Tibial artery (tissue), 4 donors: ENCODE measurements at regions not wholly inside any gene's neighbourhood (a gene's known extent, or its start where the extent isn't known, plus 50 kb on each side); places are given as distances from the start of the nearest gene placed in this dataset.

Experiments
- DNase-seq, 2 donors: peaks; one replicate each; pipeline ENCODE4 v3.0.0-alpha.2; 2019
- H3K27ac ChIP-seq, 2 donors: fragments of 200-600 bp; sonication (generic) in 1 of 2; 1 replicate in 1 of 2; 2 replicates in 1 of 2; pipeline ENCODE4 v1.5.1; 2018 to 2019; ENCODE audit warnings: mild to moderate bottlenecking in 1 of 2
- H3K27me3 ChIP-seq, 2 donors: fragments of 200-600 bp; sonication (generic) in 1 of 2; one replicate each; pipeline versions ENCODE4 v1.5.1 to v1.6.0; 2016 to 2019
- H3K36me3 ChIP-seq, 3 donors: fragments of 200-600 bp; sonication (generic) in 2 of 3; one replicate each; pipeline ENCODE4 v1.5.1; 2016 to 2019; ENCODE audit warnings: mild to moderate bottlenecking in 2 of 3
- H3K4me1 ChIP-seq, 4 donors: fragments of 200-600 bp; sonication (generic) in 2 of 4; 1 replicate in 3 of 4; 2 replicates in 1 of 4; pipeline ENCODE4 v1.5.1; 2016 to 2019
- H3K4me3 ChIP-seq, 2 donors: fragments of 200-600 bp; sonication (generic) in 1 of 2; 1 replicate in 1 of 2; 2 replicates in 1 of 2; pipeline ENCODE4 v1.5.1; 2018 to 2019; ENCODE audit warnings: mild to moderate bottlenecking in 2 of 2
- H3K9me3 ChIP-seq, 3 donors: fragments of 200-600 bp; sonication (generic) in 1 of 3; one replicate each; pipeline ENCODE4 v1.5.1; 2016 to 2019
- intact Hi-C: fragments of 100-400 bp; cut with DNase I; formaldehyde crosslinking; loops from one replicate; pipeline ENCODE4 v1.15.0; 2023; ENCODE audit warnings: low total_unique reads
- TF ChIP-seq, protein P1 (sequence below), 2 experiments: fragments of 200-600 bp in 1 of 2; fragments of 450-650 bp in 1 of 2; IDR thresholded peaks; one replicate each; pipeline ENCODE4 v1.5.1; 2017 to 2019; ENCODE audit warnings: antibody characterized with exemption in 2 of 2, mild to moderate bottlenecking in 1 of 2, moderate library complexity in 1 of 2

DNA sequence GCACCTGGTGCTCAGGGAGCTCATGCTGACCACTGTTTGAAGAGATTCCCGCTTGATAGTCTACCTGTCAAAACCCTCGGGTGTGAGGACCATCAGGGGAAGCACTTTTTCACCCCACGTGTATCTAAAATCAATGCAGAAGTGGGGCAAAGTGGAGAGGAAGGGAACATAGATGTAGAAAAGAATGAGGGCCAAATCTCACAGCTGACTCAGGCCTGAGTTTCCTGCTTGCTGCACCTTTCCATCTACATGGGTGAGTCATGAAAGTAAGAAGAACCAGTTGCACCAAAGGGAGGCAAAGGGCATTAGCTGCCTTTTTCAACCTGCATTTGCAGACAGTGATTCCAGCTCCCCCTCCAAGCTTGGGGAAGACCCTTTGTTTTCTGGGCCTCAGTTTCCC is 100.2 kb upstream of the MYCN start:
- no peak for DNase-seq
- no peak overlapping the region for H3K27ac ChIP-seq
- H3K9me3 ChIP-seq: no peaks in the 10 kb centered on the region
- H3K27me3 ChIP-seq: no peaks in the 10 kb centered on the region
- intact Hi-C loops: no loop called here
- no peak overlapping the region for H3K4me3 ChIP-seq
- no peaks in the 10 kb centered on the region for H3K4me1 ChIP-seq
- TF ChIP-seq, protein P1, sequence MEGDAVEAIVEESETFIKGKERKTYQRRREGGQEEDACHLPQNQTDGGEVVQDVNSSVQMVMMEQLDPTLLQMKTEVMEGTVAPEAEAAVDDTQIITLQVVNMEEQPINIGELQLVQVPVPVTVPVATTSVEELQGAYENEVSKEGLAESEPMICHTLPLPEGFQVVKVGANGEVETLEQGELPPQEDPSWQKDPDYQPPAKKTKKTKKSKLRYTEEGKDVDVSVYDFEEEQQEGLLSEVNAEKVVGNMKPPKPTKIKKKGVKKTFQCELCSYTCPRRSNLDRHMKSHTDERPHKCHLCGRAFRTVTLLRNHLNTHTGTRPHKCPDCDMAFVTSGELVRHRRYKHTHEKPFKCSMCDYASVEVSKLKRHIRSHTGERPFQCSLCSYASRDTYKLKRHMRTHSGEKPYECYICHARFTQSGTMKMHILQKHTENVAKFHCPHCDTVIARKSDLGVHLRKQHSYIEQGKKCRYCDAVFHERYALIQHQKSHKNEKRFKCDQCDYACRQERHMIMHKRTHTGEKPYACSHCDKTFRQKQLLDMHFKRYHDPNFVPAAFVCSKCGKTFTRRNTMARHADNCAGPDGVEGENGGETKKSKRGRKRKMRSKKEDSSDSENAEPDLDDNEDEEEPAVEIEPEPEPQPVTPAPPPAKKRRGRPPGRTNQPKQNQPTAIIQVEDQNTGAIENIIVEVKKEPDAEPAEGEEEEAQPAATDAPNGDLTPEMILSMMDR (IDR thresholded peaks at IDR 0.05): no peak
- H3K36me3 ChIP-seq: no peaks in the 10 kb centered on the region

DNA sequence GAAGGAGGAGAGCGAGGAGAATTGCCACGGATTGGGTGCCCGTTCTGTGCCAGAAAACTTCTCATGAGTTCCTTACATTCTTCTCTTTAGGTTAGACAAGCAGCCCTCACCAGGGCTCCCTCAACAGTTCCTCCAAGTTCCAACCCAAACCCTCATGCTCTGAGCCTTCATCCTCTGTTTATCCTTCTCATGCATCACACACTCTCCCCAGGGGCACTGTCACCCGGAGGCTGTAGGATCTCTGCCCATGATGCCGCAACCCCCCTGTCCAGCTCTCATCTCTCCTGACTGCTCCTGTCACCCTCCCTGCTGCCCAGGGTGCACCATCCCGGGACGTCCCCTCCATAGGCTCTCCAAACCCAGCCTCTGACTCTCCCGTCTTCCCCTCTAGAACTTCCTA is 99.4 kb upstream of the MYCN start:
- DNase-seq: no peak
- no peaks in the 10 kb centered on the region for H3K36me3 ChIP-seq
- H3K27me3 ChIP-seq: no peaks in the 10 kb centered on the region

DNA sequence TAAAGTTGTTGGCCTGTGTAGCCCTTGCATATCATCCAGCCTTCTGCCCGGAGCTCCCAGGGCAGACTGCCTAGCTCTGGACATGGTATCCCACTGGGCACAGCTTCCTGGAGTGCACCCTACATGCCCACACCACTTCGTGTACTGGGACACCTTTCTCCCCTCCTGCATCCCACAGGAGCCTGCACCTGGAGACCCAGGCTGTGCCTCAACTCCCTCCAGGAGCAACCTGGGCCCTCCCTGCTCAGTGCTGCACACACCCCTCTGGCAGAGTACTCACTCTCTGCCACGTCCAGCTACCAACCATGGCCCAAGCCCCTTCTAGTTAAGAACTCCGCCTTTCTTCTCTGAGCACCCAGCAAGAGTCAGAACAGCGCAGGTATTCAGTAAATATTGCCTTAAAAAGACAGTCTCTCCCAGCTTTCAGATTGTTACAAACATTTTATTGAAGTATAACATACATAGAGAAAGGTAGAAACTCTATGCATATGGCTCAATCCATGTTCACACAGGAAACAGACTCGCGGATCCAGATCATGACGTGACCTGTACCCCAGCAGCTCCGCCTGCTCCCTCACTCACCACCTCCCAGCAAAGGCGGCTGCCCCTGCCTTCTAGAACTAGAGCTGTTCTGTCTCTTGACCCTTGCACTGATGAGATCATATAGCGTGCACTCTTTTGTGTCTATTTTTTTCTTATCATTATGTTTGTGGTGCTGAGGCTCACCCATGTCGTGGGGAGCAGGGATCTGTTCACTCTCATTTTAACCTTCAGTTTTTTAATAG is 98.4 kb upstream of the MYCN start:
- intact Hi-C loops: no loop called here

More for the DNA sequence above, 99.4 kb upstream of the MYCN start:
- Histone ChIP-seq H3K4me3 (no peak overlapping the region), H3K4me1 (no peaks in the 10 kb centered on the region), H3K9me3 (no peaks in the 10 kb centered on the region), H3K27ac (no peak overlapping the region)
- TF ChIP-seq, protein P1 (IDR thresholded peaks at IDR 0.05): no peak
- intact Hi-C loops: no loop called here

DNA sequence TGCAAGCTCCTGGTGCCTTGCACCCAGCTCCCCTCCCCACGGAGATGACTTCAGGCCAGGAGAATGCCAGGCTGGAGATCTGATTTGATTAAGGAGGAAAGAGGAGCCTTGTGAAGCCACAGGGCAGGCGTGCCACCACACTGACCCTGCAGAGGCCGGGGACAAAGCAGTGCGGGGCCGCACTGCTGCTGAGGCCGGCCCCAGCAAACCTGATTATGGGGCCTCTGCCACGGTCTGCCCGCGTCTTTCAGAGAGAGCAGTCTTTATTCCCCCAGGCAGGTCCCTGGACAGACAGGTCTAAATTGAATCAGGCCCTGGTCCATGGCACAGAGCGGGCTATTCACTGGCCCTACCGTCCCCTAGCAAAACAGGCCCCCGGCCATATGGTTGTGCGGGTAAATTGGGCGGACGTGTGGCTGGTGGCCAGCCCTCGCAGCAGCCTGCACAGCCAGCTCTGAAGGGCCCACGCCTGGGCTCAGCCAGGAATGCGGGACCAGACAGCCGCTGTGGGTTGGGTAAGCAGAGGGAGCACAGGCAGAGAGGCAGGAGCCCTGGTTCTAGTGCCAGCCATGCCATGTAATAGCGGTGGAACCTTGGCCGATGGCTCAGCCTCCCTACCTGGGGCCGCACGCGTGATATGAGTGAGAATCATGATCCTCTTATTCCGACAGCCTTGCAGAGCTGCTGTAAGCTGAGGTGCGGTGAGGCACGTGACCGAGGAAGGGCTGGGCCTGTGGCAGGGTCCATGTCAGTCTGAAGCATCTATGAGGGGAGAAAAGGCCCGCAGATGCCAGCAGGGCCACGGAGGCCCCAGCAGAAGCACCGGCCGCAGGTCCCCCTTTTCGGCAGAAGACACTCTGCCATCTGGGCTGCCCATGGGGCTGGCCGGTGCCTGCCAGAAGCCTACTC is 97.3 kb upstream of the MYCN start:
- no peak overlapping the region for H3K27ac ChIP-seq
- DNase-seq: no peak

More for the DNA sequence above, 98.4 kb upstream of the MYCN start:
- H3K36me3 ChIP-seq: no peaks in the 10 kb centered on the region
- TF ChIP-seq, protein P1 (IDR thresholded peaks at IDR 0.05): no peak
- H3K4me1 ChIP-seq: no peaks in the 10 kb centered on the region
- no peak for DNase-seq
- H3K4me3 ChIP-seq: no peak overlapping the region
- no peaks in the 10 kb centered on the region for H3K27me3 ChIP-seq
- no peaks in the 10 kb centered on the region for H3K9me3 ChIP-seq
- H3K27ac ChIP-seq: no peak overlapping the region

DNA sequence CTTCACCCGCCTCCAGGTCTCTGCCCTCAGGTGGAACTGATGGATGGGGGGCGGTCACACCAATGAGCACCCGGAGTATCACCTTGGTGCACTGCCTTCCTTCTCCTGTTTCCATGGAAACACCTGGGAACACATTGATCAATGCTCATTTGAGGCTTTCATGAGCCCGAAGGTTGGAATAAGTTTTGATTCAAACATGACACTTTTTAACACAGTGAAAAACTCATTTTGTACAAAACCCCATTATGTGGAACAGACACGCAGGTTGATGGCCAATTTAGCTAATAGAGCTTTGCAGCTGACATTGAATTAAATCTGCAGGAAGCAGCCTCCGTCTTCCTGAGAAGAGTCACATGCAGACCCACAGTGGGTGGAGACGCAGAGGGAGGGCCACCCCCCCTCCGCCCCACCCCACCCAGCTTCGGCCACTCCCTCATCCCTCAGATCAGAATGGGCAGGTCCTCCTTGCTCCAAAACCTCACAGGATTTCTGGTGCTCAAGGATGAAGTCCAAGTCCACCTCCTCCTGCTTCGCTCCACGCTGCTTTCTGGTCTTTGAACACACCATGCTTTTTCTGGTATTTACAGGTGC is 96.0 kb upstream of the MYCN start:
- no peaks in the 10 kb centered on the region for H3K36me3 ChIP-seq
- intact Hi-C loops: no loop called here
- DNase-seq: no peak
- no peaks in the 10 kb centered on the region for H3K9me3 ChIP-seq
- no peaks in the 10 kb centered on the region for H3K4me1 ChIP-seq
- no peaks in the 10 kb centered on the region for H3K27me3 ChIP-seq
- H3K4me3 ChIP-seq: no peak overlapping the region
- no peak overlapping the region for H3K27ac ChIP-seq
- TF ChIP-seq, protein P1 (IDR thresholded peaks at IDR 0.05): no peak

More for the DNA sequence above, 97.3 kb upstream of the MYCN start:
- intact Hi-C loops: no loop called here
- Histone ChIP-seq H3K36me3 (no peaks in the 10 kb centered on the region), H3K4me3 (no peak overlapping the region), H3K4me1 (no peaks in the 10 kb centered on the region), H3K9me3 (no peaks in the 10 kb centered on the region), H3K27me3 (no peaks in the 10 kb centered on the region)
- TF ChIP-seq, protein P1 (IDR thresholded peaks at IDR 0.05): no peak
